H1 (cell line): ENCODE measurements at regions not wholly inside any gene's neighbourhood (a gene's known extent, or its start where the extent isn't known, plus 50 kb on each side); places are given as distances from the start of the nearest gene placed in this dataset.

Source experiments
- CTCF ChIA-PET: fragments of 300-600 bp; sonication (Branson Sonifier 250); formaldehyde crosslinking; loops from one replicate; lab custom pipeline; 2021; ENCODE audit not compliant: partially characterized antibody; lab: Charles Lee
- POLR2A ChIA-PET: fragments of 300-600 bp; sonication (Branson Sonifier 250); formaldehyde crosslinking; loops from one replicate; lab custom pipeline; 2021; ENCODE audit warnings: inconsistent platforms; ENCODE audit not compliant: partially characterized antibody; lab: Charles Lee
- DNase-seq, 2 experiments: peaks; one replicate each; pipeline versions ENCODE4 v3.0.0 to v3.0.0-alpha.2; 2010 to 2022; ENCODE audit warnings: low spot score in 2 of 2, low read depth in 1 of 2, mixed read lengths in 1 of 2
- FAIRE-seq: peaks from 2 replicates; lab custom pipeline; 2011; peaks lifted over from hg19 to GRCh38; lab: Jason Lieb, UNC
- H2AFZ ChIP-seq: 2 replicates; pipeline ENCODE4 v1.8.1; 2012; ENCODE audit warnings: low read length, inconsistent platforms
- H2AK5ac ChIP-seq: 2 replicates; pipeline ENCODE4 v1.6.1; 2013; ENCODE audit warnings: low read depth, low read length
- H2BK120ac ChIP-seq: replicated peaks from 2 replicates; pipeline ENCODE3; 2013; ENCODE audit warnings: low read depth, low read length, inconsistent platforms
- H2BK12ac ChIP-seq: 2 replicates; pipeline ENCODE4 v1.6.1; 2013; ENCODE audit warnings: low read depth, low read length
- H2BK15ac ChIP-seq: 2 replicates; pipeline ENCODE4 v1.6.1; 2013; ENCODE audit warnings: low read length
- H2BK20ac ChIP-seq: 2 replicates; pipeline ENCODE4 v1.6.1; 2013; ENCODE audit warnings: low read length
- H2BK5ac ChIP-seq: 2 replicates; pipeline ENCODE4 v1.6.1; 2013; ENCODE audit warnings: low read depth, low read length
- H3K14ac ChIP-seq: 2 replicates; pipeline ENCODE4 v1.6.1; 2013; ENCODE audit warnings: inconsistent platforms; ENCODE audit not compliant: insufficient read length
- H3K18ac ChIP-seq: 2 replicates; pipeline ENCODE4 v1.6.1; 2013; ENCODE audit warnings: low read length; ENCODE audit errors: extremely low read depth
- H3K23ac ChIP-seq: 2 replicates; pipeline ENCODE4 v1.6.1; 2013; ENCODE audit warnings: inconsistent platforms; ENCODE audit not compliant: insufficient read length
- H3K23me2 ChIP-seq: 2 replicates; pipeline ENCODE4 v1.6.1; 2013; ENCODE audit warnings: low read depth, low read length
- H3K27ac ChIP-seq: 2 replicates; pipeline ENCODE4 v1.6.1; 2011; ENCODE audit warnings: low read depth, low read length, inconsistent platforms
- H3K27me3 ChIP-seq, 4 experiments: replicated peaks in 1 of 4; 1 replicate in 1 of 4; 2 replicates in 3 of 4; pipeline versions ENCODE4 v1.6.1 to v1.8.1; 2011 to 2013; ENCODE audit warnings: low read length in 3 of 4, mild to moderate bottlenecking in 3 of 4, inconsistent platforms in 2 of 4, mixed read lengths in 2 of 4, moderate library complexity in 1 of 4; ENCODE audit not compliant: control insufficient read depth in 3 of 4, insufficient read depth in 3 of 4; ENCODE audit errors: extremely low read depth in 1 of 4
- H3K36me3 ChIP-seq, 4 experiments: 2 replicates each; pipeline versions ENCODE4 v1.6.1 to v1.8.1; 2011 to 2013; ENCODE audit warnings: mild to moderate bottlenecking in 4 of 4, low read length in 3 of 4, moderate library complexity in 2 of 4, control low read depth in 1 of 4, inconsistent platforms in 1 of 4; ENCODE audit not compliant: insufficient read depth in 4 of 4, control insufficient read depth in 2 of 4
- H3K4ac ChIP-seq: replicated peaks from 2 replicates; pipeline ENCODE3; 2013; ENCODE audit warnings: low read length, low read depth, mixed read lengths, inconsistent platforms; ENCODE audit not compliant: insufficient read length
- H3K4me1 ChIP-seq, 4 experiments: replicated peaks in 1 of 4; 1 replicate in 1 of 4; 2 replicates in 3 of 4; pipeline versions ENCODE4 v1.6.1 to v1.8.1; 2011 to 2013; ENCODE audit warnings: low read length in 3 of 4, inconsistent platforms in 2 of 4, mixed read lengths in 1 of 4; ENCODE audit not compliant: insufficient read depth in 4 of 4, control insufficient read depth in 3 of 4
- H3K4me2 ChIP-seq, 2 experiments: 2 replicates each; pipeline versions ENCODE4 v1.6.1 to v1.8.1; 2011 to 2013; ENCODE audit warnings: low read depth in 2 of 2, low read length in 2 of 2, control low read depth in 1 of 2, inconsistent platforms in 1 of 2, mild to moderate bottlenecking in 1 of 2; ENCODE audit not compliant: insufficient read depth in 1 of 2
- H3K4me3 ChIP-seq, 4 experiments: fragments of 200-600, 300-600 bp in 1 of 4; sonication (generic), shearing (Covaris generic), sonication (Bioruptor Twin) in 1 of 4; 2 replicates each; pipeline versions ENCODE4 v1.5.1 to v1.8.1; 2011 to 2016; ENCODE audit warnings: low read length in 4 of 4, low read depth in 3 of 4, control low read depth in 2 of 4, inconsistent platforms in 2 of 4, mild to moderate bottlenecking in 2 of 4, mixed read lengths in 1 of 4, moderate library complexity in 1 of 4; ENCODE audit not compliant: insufficient read depth in 2 of 4; ENCODE audit errors: extremely low read depth in 1 of 4
- H3K56ac ChIP-seq: replicated peaks from 2 replicates; pipeline ENCODE3; 2013; ENCODE audit warnings: low read depth, mild to moderate bottlenecking, mixed read lengths, low read length, inconsistent platforms; ENCODE audit not compliant: insufficient read length
- H3K79me1 ChIP-seq: 2 replicates; pipeline ENCODE4 v1.6.1; 2013; ENCODE audit warnings: low read depth, low read length, control low read depth
- H3K79me2 ChIP-seq, 2 experiments: 2 replicates each; pipeline versions ENCODE4 v1.6.1 to v1.8.1; 2012 to 2013; ENCODE audit warnings: low read length in 2 of 2, mild to moderate bottlenecking in 2 of 2, inconsistent platforms in 1 of 2; ENCODE audit not compliant: insufficient read depth in 2 of 2, control insufficient read depth in 1 of 2
- H3K9ac ChIP-seq, 4 experiments: replicated peaks in 1 of 4; 1 replicate in 1 of 4; 2 replicates in 3 of 4; pipeline versions ENCODE4 v1.6.1 to v1.8.1; 2011 to 2013; ENCODE audit warnings: low read depth in 3 of 4, low read length in 3 of 4, control low read depth in 2 of 4, mild to moderate bottlenecking in 2 of 4, moderate library complexity in 2 of 4, inconsistent platforms in 1 of 4; ENCODE audit errors: extremely low read depth in 1 of 4
- H3K9me3 ChIP-seq, 2 experiments: 2 replicates each; pipeline versions ENCODE4 v1.6.1 to v1.8.1; 2012 to 2013; ENCODE audit warnings: mild to moderate bottlenecking in 2 of 2, moderate library complexity in 2 of 2, control low read depth in 1 of 2, inconsistent platforms in 1 of 2, low read depth in 1 of 2, low read length in 1 of 2, mixed read lengths in 1 of 2; ENCODE audit not compliant: insufficient read depth in 2 of 2
- H4K20me1 ChIP-seq, 2 experiments: replicated peaks in 1 of 2; 2 replicates each; pipeline versions ENCODE3 to v1.8.1; 2011 to 2013; ENCODE audit warnings: inconsistent platforms in 2 of 2, low read length in 2 of 2, mild to moderate bottlenecking in 1 of 2; ENCODE audit not compliant: insufficient read depth in 2 of 2, control insufficient read depth in 1 of 2
- H4K5ac ChIP-seq: 2 replicates; pipeline ENCODE4 v1.6.1; 2013; ENCODE audit warnings: low read length, low read depth, mixed read lengths, inconsistent platforms; ENCODE audit not compliant: insufficient read length
- H4K8ac ChIP-seq: 2 replicates; pipeline ENCODE4 v1.8.0; 2013; ENCODE audit warnings: mild to moderate bottlenecking, moderate library complexity, low read length, inconsistent platforms; ENCODE audit not compliant: insufficient read depth; ENCODE audit errors: extremely low read depth
- H4K91ac ChIP-seq: replicated peaks from 2 replicates; pipeline ENCODE3; 2013; ENCODE audit warnings: low read length, mixed read lengths, inconsistent platforms; ENCODE audit not compliant: insufficient read length
- BRCA1 ChIP-seq: IDR thresholded peaks from 2 replicates; pipeline ENCODE4 v1.6.1; 2012; ENCODE audit warnings: low read depth, low read length, improper control_type of control experiment
- CREB1 ChIP-seq: IDR thresholded peaks from 2 replicates; pipeline ENCODE4 v1.6.1; 2012; ENCODE audit warnings: inconsistent platforms
- CTBP2 ChIP-seq: IDR thresholded peaks from 2 replicates; pipeline ENCODE4 v1.7.0; 2011; ENCODE audit warnings: borderline replicate concordance, mild to moderate bottlenecking, moderate library complexity, mixed read lengths, low read length; ENCODE audit not compliant: insufficient read depth, insufficient read length
- KDM1A ChIP-seq: fragments of 200-600, 300-600 bp; sonication (generic); IDR thresholded peaks from 2 replicates; pipeline ENCODE4 v1.7.1; 2016; ENCODE audit warnings: mild to moderate bottlenecking, low read length, borderline replicate concordance
- WGBS, 2 experiments: shearing (Covaris generic) in 1 of 2; methylation state at CpG; one replicate each; pipeline versions ENCODE4 v1.1.6 to v1.1.7; 2013 to 2015; ENCODE audit warnings: low lambda C conversion rate in 2 of 2, mixed read lengths in 2 of 2, inconsistent platforms in 1 of 2, low coverage in 1 of 2, missing lambda C conversion rate in 1 of 2; ENCODE audit not compliant: insufficient replicate concordance in 2 of 2, insufficient coverage in 1 of 2, insufficient read length in 1 of 2; ENCODE audit errors: extremely low coverage in 1 of 2, missing lambda C conversion rate in 1 of 2; 5-methylcytosine and 5-hydroxymethylcytosine counted together

- Histone ChIP-seq H3K79me1 (no peaks in the 10 kb centered on the region), H3K36me3 (no peaks in the 10 kb centered on the region), H2BK12ac (no peak overlapping the region), H2BK20ac (no peak overlapping the region), H3K27ac (no peak overlapping the region), H3K4me2 (no peak overlapping the region), H3K14ac (no peak overlapping the region), H4K20me1 (no peaks in the 10 kb centered on the region), H2AK5ac (no peak overlapping the region), H2BK15ac (no peak overlapping the region), H3K56ac (no peak overlapping the region), H3K4me3 (no peak overlapping the region), H2BK120ac (no peak overlapping the region), H2BK5ac (no peak overlapping the region), H3K27me3 (no peaks in the 10 kb centered on the region), H3K4me1 (no peaks in the 10 kb centered on the region), H3K18ac (no peak overlapping the region), H4K91ac (no peak overlapping the region), H3K9me3 (peaks cover 0 to 5% of the 10 kb centered on the region in 2 experiments; a peak in 1 of 4 replicates), H3K23me2 (no peaks in the 10 kb centered on the region), H3K9ac (no peak overlapping the region), H4K8ac (no peak overlapping the region), H3K4ac (no peak overlapping the region), H4K5ac (no peak overlapping the region), H2AFZ (no peak overlapping the region), H3K23ac (no peak overlapping the region), H3K79me2 (no peaks in the 10 kb centered on the region)
- 94% methylated on average over 4 of the region's 4 CpGs; no CpG with 5 or more reads in 1 of the 2 experiments for WGBS, 2 experiments
- POLR2A ChIA-PET = no interaction called here
- CTCF ChIA-PET = no interaction called here
- DNase-seq (no peak), FAIRE-seq (no peak)
- TF ChIP-seq CREB1 (no peak), BRCA1 (no peak), KDM1A (no peak), CTBP2 (no peak)
These were observed 82.1 kb upstream of the BCHE start for GRCh38 chr3:165919284-165919683.
